ENCODE measurements at regions not wholly inside any gene's neighbourhood (a gene's known extent, or its start where the extent isn't known, plus 50 kb on each side); places are given as distances from the start of the nearest gene placed in this dataset.
"Not testable (repeated sequence)": the region's sequence is repeated elsewhere in the genome, so short reads cannot be mapped to it uniquely, and the experiment has no call there.

DNA sequence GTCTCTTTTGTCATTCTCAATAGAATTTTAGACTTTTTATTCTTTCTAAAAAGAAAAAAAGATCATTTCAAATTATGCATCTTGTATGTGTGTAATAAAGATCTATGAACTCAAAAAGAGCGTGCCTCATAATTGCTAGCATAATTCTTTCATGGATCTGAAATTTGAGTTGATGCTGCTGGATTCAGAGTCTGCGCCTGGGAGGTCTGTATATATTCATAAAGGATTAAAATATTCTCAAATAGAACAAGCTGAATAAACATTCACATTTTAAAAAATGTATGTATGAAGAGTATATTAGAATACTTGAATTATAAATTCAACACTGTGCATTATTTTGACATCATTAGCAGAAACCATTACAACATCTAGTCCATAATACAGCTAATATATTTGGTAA lies 297.8 kb upstream of the GRAMD2B start:
- in situ Hi-C loops (cut with HindIII; ENCODE audit: low sequenced_read_pairs) = no loop called here

GRCh38 chr5:126126574-126126973 lies 296.6 kb upstream of the GRAMD2B start:
- in situ Hi-C loops (cut with HindIII; ENCODE audit: low sequenced_read_pairs) = no loop called here

DNA sequence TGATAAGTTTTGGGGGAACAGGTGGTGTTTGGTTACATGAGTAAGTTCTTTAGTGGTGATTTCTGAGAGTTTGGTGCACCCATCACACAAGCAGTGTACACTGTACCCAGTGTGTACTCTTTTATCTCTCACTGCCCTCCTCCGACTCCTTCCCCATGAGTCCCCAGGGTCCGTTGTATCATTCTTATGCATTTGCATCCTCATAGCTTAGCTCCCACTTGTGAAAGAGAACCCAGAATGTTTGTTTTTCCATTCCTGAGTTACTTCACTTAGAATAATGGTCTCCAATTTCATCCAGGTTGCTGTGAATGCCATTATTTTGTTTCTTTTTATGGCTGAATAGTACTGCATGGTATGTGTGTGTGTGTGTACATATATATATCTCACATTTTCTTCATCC lies 295.8 kb upstream of the GRAMD2B start:
- in situ Hi-C loops (cut with HindIII; ENCODE audit: low sequenced_read_pairs) = not testable (repeated sequence)

DNA sequence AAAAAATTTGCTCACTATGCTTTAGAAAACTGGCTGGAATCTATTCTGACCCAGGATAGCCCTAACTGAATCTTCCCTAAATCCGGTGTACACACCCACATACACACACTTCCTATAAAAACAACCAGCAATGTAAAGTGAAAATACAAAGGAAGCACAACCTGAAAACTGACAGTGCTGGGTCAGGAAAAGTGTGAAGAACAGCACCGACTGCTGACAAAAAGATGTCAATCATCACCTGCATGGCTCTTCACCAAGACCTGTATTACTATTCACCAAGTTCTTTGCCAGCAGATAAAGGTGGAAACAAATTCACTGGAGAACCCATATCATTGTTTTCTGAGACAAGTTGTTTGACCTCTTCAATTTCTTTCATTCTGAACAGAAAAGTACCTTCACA lies 293.8 kb upstream of the GRAMD2B start:
- in situ Hi-C loops (cut with HindIII; ENCODE audit: low sequenced_read_pairs) = no loop called here

DNA sequence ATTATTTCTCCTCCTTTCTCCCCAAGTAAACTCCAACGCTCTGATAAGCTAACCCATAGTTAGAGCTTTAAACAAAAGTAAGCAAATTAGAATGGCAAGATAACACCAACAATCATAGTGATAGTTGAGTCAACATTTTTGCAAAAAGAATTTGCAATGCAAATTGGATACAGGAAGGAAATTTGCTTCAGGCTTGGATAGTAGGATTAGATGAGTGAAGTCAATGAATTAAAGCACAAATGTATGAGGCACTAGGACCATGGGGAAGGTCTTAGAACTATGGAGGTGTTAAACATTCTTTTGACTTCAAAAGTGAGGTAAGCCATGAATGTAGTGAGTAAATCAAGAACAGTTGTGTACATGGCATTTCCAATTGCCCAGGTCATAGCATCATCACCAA lies 289.8 kb upstream of the GRAMD2B start:
- in situ Hi-C loops (cut with HindIII; ENCODE audit: low sequenced_read_pairs) = no loop called here

- in situ Hi-C loops (cut with HindIII; ENCODE audit: low sequenced_read_pairs) = no loop called here
Observed at GRCh38 chr5:126137891-126138280, 285.3 kb upstream of the GRAMD2B start.

- in situ Hi-C loops (cut with HindIII; ENCODE audit: low sequenced_read_pairs) = no loop called here
Observed at GRCh38 chr5:126138281-126138931, 284.8 kb upstream of the GRAMD2B start.

- in situ Hi-C loops (cut with HindIII; ENCODE audit: low sequenced_read_pairs) = no loop called here
Observed at GRCh38 chr5:126139086-126139485, 284.1 kb upstream of the GRAMD2B start.

DNA sequence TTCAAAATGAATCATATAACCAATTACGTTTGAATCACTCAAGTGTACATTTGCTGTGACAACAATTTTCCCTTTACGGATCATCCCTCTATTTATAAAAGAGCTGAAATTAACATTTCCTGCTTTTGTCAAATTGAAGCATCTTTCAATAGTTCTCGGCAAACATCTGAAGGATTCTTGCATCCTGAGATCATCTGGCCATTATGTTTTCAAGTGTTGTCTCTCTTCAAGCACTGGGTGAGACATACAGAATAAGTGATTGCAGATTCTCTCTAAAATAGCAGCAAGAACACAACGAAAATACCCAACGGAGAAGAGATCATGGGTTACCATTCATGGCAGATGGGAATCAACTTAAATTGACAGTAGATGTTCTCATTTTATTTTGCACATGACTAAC lies 283.4 kb upstream of the GRAMD2B start:
- in situ Hi-C loops (cut with HindIII; ENCODE audit: low sequenced_read_pairs) = no loop called here

- in situ Hi-C loops (cut with HindIII; ENCODE audit: low sequenced_read_pairs) = no loop called here
Observed at GRCh38 chr5:126143622-126144021, 279.6 kb upstream of the GRAMD2B start.

DNA sequence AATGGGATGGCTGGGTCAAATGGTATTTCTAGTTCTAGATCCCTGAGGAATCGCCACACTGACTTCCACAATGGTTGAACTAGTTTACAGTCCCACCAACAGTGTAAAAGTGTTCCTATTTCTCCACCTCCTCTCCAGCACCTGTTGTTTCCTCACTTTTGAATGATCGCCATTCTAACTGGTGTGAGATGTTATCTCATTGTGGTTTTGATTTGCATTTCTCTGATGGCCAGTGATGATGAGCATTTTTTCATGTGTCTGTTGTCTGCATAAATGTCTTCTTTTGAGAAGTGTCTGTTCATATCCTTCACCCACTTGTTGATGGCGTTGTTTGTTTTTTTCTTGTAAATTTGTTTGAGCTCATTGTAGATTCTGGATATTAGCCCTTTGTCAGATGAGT lies 272.9 kb upstream of the GRAMD2B start:
- in situ Hi-C loops (cut with HindIII; ENCODE audit: low sequenced_read_pairs) = not testable (repeated sequence)

GRCh38 chr5:126155298-126155697 lies 267.9 kb upstream of the GRAMD2B start:
- in situ Hi-C loops (cut with HindIII; ENCODE audit: low sequenced_read_pairs) = not testable (repeated sequence)

GRCh38 chr5:126166368-126166767 lies 256.8 kb upstream of the GRAMD2B start:
- in situ Hi-C loops (cut with HindIII; ENCODE audit: low sequenced_read_pairs) = no loop called here

DNA sequence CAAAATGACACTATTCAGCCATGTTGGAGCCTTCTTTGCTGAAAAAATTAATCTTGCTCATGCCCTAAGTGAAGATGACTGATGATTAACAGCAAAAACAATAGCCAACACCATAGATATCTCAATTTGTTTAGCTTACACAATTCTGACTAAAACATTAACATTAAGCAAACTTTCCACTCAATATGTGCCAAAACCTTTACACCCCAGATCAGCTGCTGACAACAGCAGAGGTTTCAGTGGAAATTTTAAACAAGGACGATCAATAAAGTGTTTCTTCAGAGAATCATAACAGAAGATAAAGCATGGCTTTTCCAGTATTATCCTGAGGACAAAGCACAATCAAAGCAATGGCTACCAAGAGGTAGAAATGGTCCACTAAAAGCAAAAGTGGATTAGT lies 254.4 kb upstream of the GRAMD2B start:
- in situ Hi-C loops (cut with HindIII; ENCODE audit: low sequenced_read_pairs) = no loop called here

DNA sequence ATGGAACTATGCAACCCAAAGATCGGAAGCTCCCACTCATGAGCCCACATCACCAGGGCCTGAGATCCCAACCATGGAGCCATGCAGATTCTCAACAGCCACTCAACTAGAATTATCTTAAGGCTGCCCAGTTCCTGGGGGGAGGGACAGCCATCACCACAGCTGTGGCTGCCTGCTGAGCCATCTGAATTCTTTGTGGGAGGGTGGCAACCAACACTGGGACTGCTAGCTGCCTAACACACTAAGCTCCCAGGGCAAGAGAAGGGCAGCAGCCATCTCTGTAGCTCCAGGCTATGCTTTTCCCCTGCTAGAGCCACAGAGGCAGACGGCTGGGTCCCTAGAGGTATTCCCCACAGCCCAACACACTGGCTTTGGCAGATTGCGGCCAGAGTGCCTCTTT lies 251.3 kb upstream of the GRAMD2B start:
- in situ Hi-C loops (cut with HindIII; ENCODE audit: low sequenced_read_pairs) = no loop called here

- in situ Hi-C loops (cut with HindIII; ENCODE audit: low sequenced_read_pairs) = no loop called here
Observed at GRCh38 chr5:126172812-126173211, 250.4 kb upstream of the GRAMD2B start.

DNA sequence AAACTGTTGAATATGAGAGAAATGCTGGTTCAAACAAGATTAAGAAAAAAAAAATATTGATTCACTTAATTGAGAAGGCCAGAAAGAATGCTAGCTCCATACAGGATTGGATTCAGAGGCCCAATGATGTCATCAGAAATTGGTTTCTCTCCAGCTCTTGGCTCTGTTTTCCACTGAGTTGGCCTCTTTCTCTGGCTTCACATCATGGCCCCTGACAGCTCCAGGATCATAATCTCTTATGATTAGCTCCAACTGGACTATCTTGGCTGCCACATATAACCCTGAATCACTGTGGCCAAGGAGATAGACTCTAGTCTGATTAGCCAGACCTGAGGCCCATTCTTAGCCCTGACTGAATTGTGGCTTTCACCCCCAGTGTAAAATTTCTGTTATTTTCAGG lies 244.7 kb upstream of the GRAMD2B start:
- in situ Hi-C loops (cut with HindIII; ENCODE audit: low sequenced_read_pairs) = no loop called here

- in situ Hi-C loops (cut with HindIII; ENCODE audit: low sequenced_read_pairs) = no loop called here
Observed at GRCh38 chr5:126182971-126183695, 240.1 kb upstream of the GRAMD2B start.

GRCh38 chr5:126184474-126184873 lies 238.7 kb upstream of the GRAMD2B start:
- in situ Hi-C loops (cut with HindIII; ENCODE audit: low sequenced_read_pairs) = no loop called here

- in situ Hi-C loops (cut with HindIII; ENCODE audit: low sequenced_read_pairs) = no loop called here
Observed at GRCh38 chr5:126186210-126186609, 237.0 kb upstream of the GRAMD2B start.

GRCh38 chr5:126188804-126189203 lies 234.4 kb upstream of the GRAMD2B start:
- in situ Hi-C loops (cut with HindIII; ENCODE audit: low sequenced_read_pairs) = no loop called here

DNA sequence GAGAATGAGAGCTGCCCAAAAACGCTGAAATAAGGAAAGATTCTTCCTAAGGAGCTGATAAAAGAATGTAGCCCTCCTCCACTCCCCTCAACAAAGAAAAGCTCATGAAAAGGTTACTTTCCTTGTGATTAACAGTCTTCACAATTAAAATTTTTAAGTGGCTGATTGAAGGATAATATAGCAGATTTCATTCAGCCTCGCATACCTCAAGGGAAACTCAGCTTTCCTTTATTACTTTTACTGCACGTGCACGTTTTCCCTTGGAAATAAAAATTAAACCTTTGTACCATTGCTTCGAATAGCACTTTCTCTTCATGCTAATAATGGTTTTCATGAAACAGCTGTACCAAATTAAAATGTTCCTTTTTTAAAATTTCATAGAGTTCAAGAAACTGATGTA lies 234.0 kb upstream of the GRAMD2B start:
- in situ Hi-C loops (cut with HindIII; ENCODE audit: low sequenced_read_pairs) = no loop called here

- in situ Hi-C loops (cut with HindIII; ENCODE audit: low sequenced_read_pairs) = no loop called here
Observed at GRCh38 chr5:126189862-126190261, 233.3 kb upstream of the GRAMD2B start.

Measured in DLD1 (cell line).